Ishikawa (cell line): ENCODE measurements at regions not wholly inside any gene's neighbourhood (a gene's known extent, or its start where the extent isn't known, plus 50 kb on each side); places are given as distances from the start of the nearest gene placed in this dataset.

Source experiments
- CEBPB ChIP-seq: IDR thresholded peaks from 2 replicates; pipeline ENCODE4 v1.6.1; 2012
- CREB1 ChIP-seq: IDR thresholded peaks from 2 replicates; pipeline ENCODE4 v1.6.1; 2012; ENCODE audit warnings: low read depth
- EGR1 ChIP-seq: IDR thresholded peaks from 2 replicates; pipeline ENCODE4 v1.6.1; 2012
- EP300 ChIP-seq: IDR thresholded peaks from 2 replicates; pipeline ENCODE4 v1.6.1; 2012; ENCODE audit warnings: borderline replicate concordance
- FOXM1 ChIP-seq: IDR thresholded peaks from 2 replicates; pipeline ENCODE4 v1.6.1; 2012; ENCODE audit warnings: low read depth, borderline replicate concordance
- MAX ChIP-seq: IDR thresholded peaks from 2 replicates; pipeline ENCODE4 v1.6.1; 2012
- NFIC ChIP-seq: IDR thresholded peaks from 2 replicates; pipeline ENCODE4 v1.6.1; 2012
- RAD21 ChIP-seq: IDR thresholded peaks from 2 replicates; pipeline ENCODE4 v1.6.1; 2012; ENCODE audit warnings: low read depth
- TAF1 ChIP-seq: IDR thresholded peaks from 2 replicates; pipeline ENCODE4 v1.6.1; 2012; ENCODE audit warnings: low read depth, mild to moderate bottlenecking
- TEAD4 ChIP-seq: IDR thresholded peaks from 2 replicates; pipeline ENCODE4 v1.6.1; 2012
- YY1 ChIP-seq: IDR thresholded peaks from 2 replicates; pipeline ENCODE4 v1.6.1; 2012; ENCODE audit warnings: low read depth
- ZBTB7A ChIP-seq: IDR thresholded peaks from 2 replicates; pipeline ENCODE4 v1.6.1; 2012; ENCODE audit warnings: low read depth
- TF ChIP-seq, protein P1 (sequence below): IDR thresholded peaks from 2 replicates; pipeline ENCODE4 v1.6.1; 2012
- TF ChIP-seq, protein P2 (sequence below): IDR thresholded peaks from 2 replicates; pipeline ENCODE4 v1.6.1; 2012; ENCODE audit warnings: low read depth, mild to moderate bottlenecking

DNA sequence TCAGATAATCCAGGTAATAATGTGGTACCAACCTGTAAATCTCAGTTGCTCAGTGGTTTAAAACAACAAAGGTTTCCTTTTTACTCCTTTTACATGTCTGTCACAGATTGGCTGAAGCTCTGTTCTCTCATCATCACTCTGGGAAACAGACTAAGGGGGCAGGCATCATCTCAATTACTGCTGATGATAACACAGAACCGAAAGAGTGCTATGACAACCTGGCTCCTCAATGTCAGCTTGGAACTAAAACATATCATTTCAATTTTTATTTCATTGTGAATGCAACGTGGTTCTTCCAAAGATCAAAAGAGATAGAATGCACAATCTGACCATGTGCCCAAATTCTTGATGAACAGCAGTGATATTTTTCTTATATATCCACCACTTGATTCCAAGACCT, 1315.0 kb upstream of the CDH2 start:
- TF ChIP-seq EP300 (no peak), TAF1 (no peak), FOXM1 (no peak), CEBPB (no peak), YY1 (no peak), ZBTB7A (no peak), RAD21 (no peak), CREB1 (no peak), MAX (no peak), TEAD4 (no peak), NFIC (no peak), EGR1 (no peak)
- TF ChIP-seq, protein P1, sequence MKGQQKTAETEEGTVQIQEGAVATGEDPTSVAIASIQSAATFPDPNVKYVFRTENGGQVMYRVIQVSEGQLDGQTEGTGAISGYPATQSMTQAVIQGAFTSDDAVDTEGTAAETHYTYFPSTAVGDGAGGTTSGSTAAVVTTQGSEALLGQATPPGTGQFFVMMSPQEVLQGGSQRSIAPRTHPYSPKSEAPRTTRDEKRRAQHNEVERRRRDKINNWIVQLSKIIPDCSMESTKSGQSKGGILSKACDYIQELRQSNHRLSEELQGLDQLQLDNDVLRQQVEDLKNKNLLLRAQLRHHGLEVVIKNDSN, result no peak
- TF ChIP-seq, protein P2, sequence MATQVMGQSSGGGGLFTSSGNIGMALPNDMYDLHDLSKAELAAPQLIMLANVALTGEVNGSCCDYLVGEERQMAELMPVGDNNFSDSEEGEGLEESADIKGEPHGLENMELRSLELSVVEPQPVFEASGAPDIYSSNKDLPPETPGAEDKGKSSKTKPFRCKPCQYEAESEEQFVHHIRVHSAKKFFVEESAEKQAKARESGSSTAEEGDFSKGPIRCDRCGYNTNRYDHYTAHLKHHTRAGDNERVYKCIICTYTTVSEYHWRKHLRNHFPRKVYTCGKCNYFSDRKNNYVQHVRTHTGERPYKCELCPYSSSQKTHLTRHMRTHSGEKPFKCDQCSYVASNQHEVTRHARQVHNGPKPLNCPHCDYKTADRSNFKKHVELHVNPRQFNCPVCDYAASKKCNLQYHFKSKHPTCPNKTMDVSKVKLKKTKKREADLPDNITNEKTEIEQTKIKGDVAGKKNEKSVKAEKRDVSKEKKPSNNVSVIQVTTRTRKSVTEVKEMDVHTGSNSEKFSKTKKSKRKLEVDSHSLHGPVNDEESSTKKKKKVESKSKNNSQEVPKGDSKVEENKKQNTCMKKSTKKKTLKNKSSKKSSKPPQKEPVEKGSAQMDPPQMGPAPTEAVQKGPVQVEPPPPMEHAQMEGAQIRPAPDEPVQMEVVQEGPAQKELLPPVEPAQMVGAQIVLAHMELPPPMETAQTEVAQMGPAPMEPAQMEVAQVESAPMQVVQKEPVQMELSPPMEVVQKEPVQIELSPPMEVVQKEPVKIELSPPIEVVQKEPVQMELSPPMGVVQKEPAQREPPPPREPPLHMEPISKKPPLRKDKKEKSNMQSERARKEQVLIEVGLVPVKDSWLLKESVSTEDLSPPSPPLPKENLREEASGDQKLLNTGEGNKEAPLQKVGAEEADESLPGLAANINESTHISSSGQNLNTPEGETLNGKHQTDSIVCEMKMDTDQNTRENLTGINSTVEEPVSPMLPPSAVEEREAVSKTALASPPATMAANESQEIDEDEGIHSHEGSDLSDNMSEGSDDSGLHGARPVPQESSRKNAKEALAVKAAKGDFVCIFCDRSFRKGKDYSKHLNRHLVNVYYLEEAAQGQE, result no peak
